ENCODE measurements at regions not wholly inside any gene's neighbourhood (a gene's known extent, or its start where the extent isn't known, plus 50 kb on each side); places are given as distances from the start of the nearest gene placed in this dataset.

- TF ChIP-seq SIN3A (IDR thresholded peaks at IDR 0.05; ENCODE audit: borderline replicate concordance, insufficient read depth, low read length) (no peak), REST (IDR thresholded peaks at IDR 0.05; ENCODE audit: insufficient read depth in 1 of 2, low read depth in 2 of 2, low read length in 2 of 2) (no peak), POLR2AphosphoS5 (IDR thresholded peaks at IDR 0.05; ENCODE audit: low read depth, low read length) (no peak), FOXP2 (optimal IDR thresholded peaks at IDR 0.05; ENCODE audit: borderline replicate concordance, extremely low read depth, extremely low read length, insufficient read depth) (no peak), TAF1 (IDR thresholded peaks at IDR 0.05; ENCODE audit: borderline replicate concordance, insufficient read depth, low read length) (no peak)
Measured at GRCh38 chrX:5695971-5696370, 532.7 kb downstream of the NLGN4X start.

DNA sequence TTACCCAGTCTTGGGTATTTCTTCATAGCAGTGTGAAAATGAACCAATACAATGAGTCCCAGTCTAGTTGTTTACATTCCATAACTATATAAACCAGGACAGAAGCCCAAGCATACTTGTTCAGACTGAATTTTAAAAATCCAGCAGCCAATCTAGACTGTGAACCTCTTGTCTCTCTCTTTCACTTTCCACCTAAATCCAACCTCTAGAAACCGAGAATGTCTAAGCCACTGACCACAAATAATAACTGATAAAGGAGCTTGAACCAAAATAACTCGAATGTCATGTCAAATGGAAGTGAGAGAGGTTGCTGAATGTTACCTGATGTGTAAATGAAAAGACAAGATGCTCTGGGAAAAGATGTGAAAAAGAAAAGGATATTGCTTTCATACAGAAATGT is 544.7 kb downstream of the NLGN4X start:
- TF ChIP-seq SIN3A (IDR thresholded peaks at IDR 0.05; ENCODE audit: borderline replicate concordance, insufficient read depth, low read length) (no peak), POLR2AphosphoS5 (IDR thresholded peaks at IDR 0.05; ENCODE audit: low read depth, low read length) (no peak), TAF1 (IDR thresholded peaks at IDR 0.05; ENCODE audit: borderline replicate concordance, insufficient read depth, low read length) (no peak), REST (IDR thresholded peaks at IDR 0.05; ENCODE audit: insufficient read depth in 1 of 2, low read depth in 2 of 2, low read length in 2 of 2) (no peak), FOXP2 (optimal IDR thresholded peaks at IDR 0.05; ENCODE audit: borderline replicate concordance, extremely low read depth, extremely low read length, insufficient read depth) (no peak)

GRCh38 chrX:5681159-5681558 is 547.5 kb downstream of the NLGN4X start:
- TF ChIP-seq REST (IDR thresholded peaks at IDR 0.05; ENCODE audit: insufficient read depth in 1 of 2, low read depth in 2 of 2, low read length in 2 of 2) (no peak), POLR2AphosphoS5 (IDR thresholded peaks at IDR 0.05; ENCODE audit: low read depth, low read length) (no peak), FOXP2 (optimal IDR thresholded peaks at IDR 0.05; ENCODE audit: borderline replicate concordance, extremely low read depth, extremely low read length, insufficient read depth) (no peak), TAF1 (IDR thresholded peaks at IDR 0.05; ENCODE audit: borderline replicate concordance, insufficient read depth, low read length) (no peak), SIN3A (IDR thresholded peaks at IDR 0.05; ENCODE audit: borderline replicate concordance, insufficient read depth, low read length) (no peak)

DNA sequence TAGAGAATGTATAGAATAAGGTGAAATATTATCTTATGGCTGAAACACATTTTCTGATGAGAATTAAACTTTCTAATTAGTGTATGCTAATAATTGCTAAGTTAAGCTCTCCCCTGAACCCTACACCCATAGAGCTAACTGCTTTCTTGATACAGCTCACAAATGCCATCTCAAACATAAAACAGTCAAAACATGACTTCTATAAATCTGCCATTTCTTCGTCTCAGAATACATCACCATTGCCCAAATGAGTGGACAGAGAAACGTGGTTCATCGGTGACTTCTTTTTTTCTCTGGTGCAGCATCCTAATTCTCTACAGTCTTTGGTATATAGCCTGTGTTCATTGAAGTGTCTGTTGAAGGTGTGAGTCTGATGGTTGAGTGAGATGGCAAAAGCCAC is 554.6 kb downstream of the NLGN4X start:
- no peak for TF ChIP-seq REST (IDR thresholded peaks at IDR 0.05; ENCODE audit: insufficient read depth in 1 of 2, low read depth in 2 of 2, low read length in 2 of 2)
- no peak for TF ChIP-seq TAF1 (IDR thresholded peaks at IDR 0.05; ENCODE audit: borderline replicate concordance, insufficient read depth, low read length)
- TF ChIP-seq SIN3A (IDR thresholded peaks at IDR 0.05; ENCODE audit: borderline replicate concordance, insufficient read depth, low read length), result no peak
- no peak for TF ChIP-seq POLR2AphosphoS5 (IDR thresholded peaks at IDR 0.05; ENCODE audit: low read depth, low read length)
- no peak for TF ChIP-seq FOXP2 (optimal IDR thresholded peaks at IDR 0.05; ENCODE audit: borderline replicate concordance, extremely low read depth, extremely low read length, insufficient read depth)

GRCh38 chrX:5672099-5672498 is 556.6 kb downstream of the NLGN4X start:
- TF ChIP-seq POLR2AphosphoS5 (IDR thresholded peaks at IDR 0.05; ENCODE audit: low read depth, low read length) (no peak), SIN3A (IDR thresholded peaks at IDR 0.05; ENCODE audit: borderline replicate concordance, insufficient read depth, low read length) (no peak), FOXP2 (optimal IDR thresholded peaks at IDR 0.05; ENCODE audit: borderline replicate concordance, extremely low read depth, extremely low read length, insufficient read depth) (no peak), REST (IDR thresholded peaks at IDR 0.05; ENCODE audit: insufficient read depth in 1 of 2, low read depth in 2 of 2, low read length in 2 of 2) (no peak), TAF1 (IDR thresholded peaks at IDR 0.05; ENCODE audit: borderline replicate concordance, insufficient read depth, low read length) (no peak)

All from PFSK-1 (cell line).